CD4-positive, alpha-beta T cell (primary cell): ENCODE measurements at regions not wholly inside any gene's neighbourhood (a gene's known extent, or its start where the extent isn't known, plus 50 kb on each side); places are given as distances from the start of the nearest gene placed in this dataset.

Experiments
- ATAC-seq: fragments of 200-7000 bp; cut with Tn5 transposase; one replicate; pipeline ENCODE4 v1.10.0; 2022; ENCODE audit warnings: mild to moderate bottlenecking; ENCODE audit not compliant: poor library complexity
- CTCF ChIA-PET: fragments of 350-600 bp; sonication (Branson Sonifier 250); formaldehyde crosslinking; loops from one replicate; lab custom pipeline; 2021; ENCODE audit warnings: antibody characterized with exemption, inconsistent platforms; lab: Charles Lee
- POLR2A ChIA-PET: fragments of 350-600 bp; sonication (Branson Sonifier 250); formaldehyde crosslinking; loops from one replicate; lab custom pipeline; 2021; ENCODE audit warnings: antibody characterized with exemption, inconsistent platforms; lab: Charles Lee
- DNase-seq, 14 experiments: peaks; one replicate each; pipeline ENCODE4 v3.0.0-alpha.2; 2013 to 2020; ENCODE audit warnings: mixed read lengths in 2 of 14
- H3K27ac ChIP-seq, 2 donors: one replicate each; pipeline versions ENCODE4 v1.5.1 to v1.7.0; 2013; ENCODE audit warnings: low read length in 2 of 2, low read depth in 1 of 2, mild to moderate bottlenecking in 1 of 2
- H3K27me3 ChIP-seq, 2 experiments: 1 replicate in 1 of 2; 2 replicates in 1 of 2; pipeline versions ENCODE4 v1.6.1 to v1.7.0; 2013; ENCODE audit warnings: low read length in 2 of 2, control low read depth in 1 of 2, mild to moderate bottlenecking in 1 of 2, moderate library complexity in 1 of 2; ENCODE audit not compliant: insufficient read depth in 2 of 2, control insufficient read depth in 1 of 2
- H3K36me3 ChIP-seq: one replicate; pipeline ENCODE4 v1.6.1; 2013; ENCODE audit warnings: low read length, control low read depth; ENCODE audit not compliant: insufficient read depth
- H3K4me1 ChIP-seq: one replicate; pipeline ENCODE4 v1.6.1; 2013; ENCODE audit warnings: low read length, control low read depth; ENCODE audit not compliant: insufficient read depth
- H3K4me3 ChIP-seq: one replicate; pipeline ENCODE4 v1.5.1; 2013; ENCODE audit warnings: mild to moderate bottlenecking, low read length, moderate library complexity
- H3K9me3 ChIP-seq, 2 experiments: 1 replicate in 1 of 2; 2 replicates in 1 of 2; pipeline versions ENCODE4 v1.6.1 to v1.7.0; 2013; ENCODE audit warnings: low read length in 2 of 2, mild to moderate bottlenecking in 2 of 2, control low read depth in 1 of 2, moderate library complexity in 1 of 2; ENCODE audit not compliant: control insufficient read depth in 1 of 2, insufficient read depth in 1 of 2
- H3K27ac Mint-ChIP-seq: one replicate; pipeline ENCODE4 v1.8.0; 2020; ENCODE audit warnings: mixed read lengths
- H3K27me3 Mint-ChIP-seq: one replicate; pipeline ENCODE4 v1.8.0; 2021; ENCODE audit warnings: mixed read lengths
- H3K36me3 Mint-ChIP-seq: one replicate; pipeline ENCODE4 v1.8.0; 2021; ENCODE audit warnings: low read depth, mixed read lengths
- H3K4me1 Mint-ChIP-seq: one replicate; pipeline ENCODE4 v1.8.0; 2021; ENCODE audit warnings: low read depth, mixed read lengths
- H3K4me3 Mint-ChIP-seq: one replicate; pipeline ENCODE4 v1.8.0; 2020; ENCODE audit warnings: mild to moderate bottlenecking, mixed read lengths
- H3K9me3 Mint-ChIP-seq: one replicate; pipeline ENCODE4 v1.8.0; 2020; ENCODE audit warnings: mixed read lengths
- intact Hi-C, 2 experiments: fragments of 100-400 bp; cut with DNase I in 1 of 2; cut with micrococcal nuclease in 1 of 2; formaldehyde crosslinking; loops; one replicate each; pipeline versions ENCODE4 v1.15.1 to v1.9.0; 2023 to 2025; cut with DNase I, micrococcal nuclease
- TF ChIP-seq, protein P1 (sequence below): fragments of 200-600 bp; IDR thresholded peaks from one replicate; pipeline ENCODE4 v1.8.0; 2022; ENCODE audit warnings: antibody characterized with exemption, mild to moderate bottlenecking

DNA sequence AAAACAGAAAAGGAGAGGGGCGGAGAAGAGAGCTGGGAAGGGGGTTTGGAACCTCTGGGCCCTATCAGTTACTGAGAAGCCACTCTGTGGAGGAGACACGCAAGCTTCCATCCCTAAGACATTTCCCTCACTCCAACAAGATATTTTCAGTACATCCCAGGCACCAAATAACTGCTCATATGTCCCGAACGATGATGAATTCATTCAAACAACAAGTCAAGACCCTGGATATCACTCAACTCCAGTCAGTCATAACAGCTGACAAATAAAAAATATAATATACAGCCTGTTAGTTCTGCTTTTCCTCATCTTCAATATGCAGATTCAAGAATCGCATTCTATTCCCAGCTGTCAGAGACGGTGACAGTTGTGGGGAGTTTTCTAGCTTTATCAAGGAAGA lies 104.0 kb upstream of the ZFHX3 start:
- Histone ChIP-seq H3K9me3 (peaks cover 0 to 4% of the 10 kb centered on the region in 2 experiments), H3K27me3 (peaks cover 0 to 5% of the 10 kb centered on the region in 2 experiments), H3K4me1 (no peaks in the 10 kb centered on the region), H3K4me3 (no peak overlapping the region), H3K36me3 (no peaks in the 10 kb centered on the region), H3K27ac (no peak overlapping the region)
- CTCF ChIA-PET: no interaction called here
- TF ChIP-seq, protein P1, sequence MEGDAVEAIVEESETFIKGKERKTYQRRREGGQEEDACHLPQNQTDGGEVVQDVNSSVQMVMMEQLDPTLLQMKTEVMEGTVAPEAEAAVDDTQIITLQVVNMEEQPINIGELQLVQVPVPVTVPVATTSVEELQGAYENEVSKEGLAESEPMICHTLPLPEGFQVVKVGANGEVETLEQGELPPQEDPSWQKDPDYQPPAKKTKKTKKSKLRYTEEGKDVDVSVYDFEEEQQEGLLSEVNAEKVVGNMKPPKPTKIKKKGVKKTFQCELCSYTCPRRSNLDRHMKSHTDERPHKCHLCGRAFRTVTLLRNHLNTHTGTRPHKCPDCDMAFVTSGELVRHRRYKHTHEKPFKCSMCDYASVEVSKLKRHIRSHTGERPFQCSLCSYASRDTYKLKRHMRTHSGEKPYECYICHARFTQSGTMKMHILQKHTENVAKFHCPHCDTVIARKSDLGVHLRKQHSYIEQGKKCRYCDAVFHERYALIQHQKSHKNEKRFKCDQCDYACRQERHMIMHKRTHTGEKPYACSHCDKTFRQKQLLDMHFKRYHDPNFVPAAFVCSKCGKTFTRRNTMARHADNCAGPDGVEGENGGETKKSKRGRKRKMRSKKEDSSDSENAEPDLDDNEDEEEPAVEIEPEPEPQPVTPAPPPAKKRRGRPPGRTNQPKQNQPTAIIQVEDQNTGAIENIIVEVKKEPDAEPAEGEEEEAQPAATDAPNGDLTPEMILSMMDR: no peak
- intact Hi-C loops: no loop called here
- DNase-seq: no peak
- ATAC-seq: no peak
- Mint-ChIP-seq H3K9me3 (no peaks in the 10 kb centered on the region), H3K4me3 (no peak overlapping the region), H3K36me3 (no peaks in the 10 kb centered on the region), H3K4me1 (no peaks in the 10 kb centered on the region), H3K27me3 (peaks cover 19% of the 10 kb centered on the region), H3K27ac (no peak overlapping the region)
- POLR2A ChIA-PET: no interaction called here

DNA sequence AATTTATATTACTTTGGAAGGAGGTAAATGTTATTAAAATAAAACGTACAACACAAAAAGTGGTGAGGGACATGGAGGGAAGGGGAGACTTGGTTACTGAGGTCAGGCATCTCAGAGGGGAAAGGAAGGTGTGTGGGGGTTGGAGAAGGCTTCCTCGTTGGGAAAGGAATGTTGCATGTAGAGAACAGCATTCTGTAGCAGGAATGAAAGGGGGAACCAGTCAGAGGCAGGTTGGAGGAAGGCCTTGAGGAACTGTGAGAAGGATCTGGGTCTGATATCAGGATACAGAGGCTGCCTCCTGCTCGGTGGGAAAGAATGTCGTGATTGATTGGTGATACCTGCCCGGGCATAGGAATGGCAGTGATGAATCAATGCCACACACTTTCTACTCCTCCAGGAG lies 103.3 kb upstream of the ZFHX3 start:
- H3K9me3 Mint-ChIP-seq: no peaks in the 10 kb centered on the region
- H3K36me3 Mint-ChIP-seq: no peaks in the 10 kb centered on the region
- no peaks in the 10 kb centered on the region for H3K4me1 Mint-ChIP-seq
- peaks cover 19% of the 10 kb centered on the region for H3K27me3 Mint-ChIP-seq
- ATAC-seq: no peak
- peaks cover 0 to 5% of the 10 kb centered on the region in 2 experiments for H3K27me3 ChIP-seq
- H3K36me3 ChIP-seq: no peaks in the 10 kb centered on the region
- no peak overlapping the region for H3K27ac Mint-ChIP-seq
- H3K4me3 ChIP-seq: no peak overlapping the region
- no peak for DNase-seq
- ChIA-PET CTCF (no interaction called here), POLR2A (no interaction called here)
- H3K4me3 Mint-ChIP-seq: no peak overlapping the region
- intact Hi-C loops: no loop called here
- TF ChIP-seq, protein P1: no peak
- no peak overlapping the region for H3K27ac ChIP-seq
- peaks cover 0 to 8% of the 10 kb centered on the region in 2 experiments for H3K9me3 ChIP-seq
- no peaks in the 10 kb centered on the region for H3K4me1 ChIP-seq

DNA sequence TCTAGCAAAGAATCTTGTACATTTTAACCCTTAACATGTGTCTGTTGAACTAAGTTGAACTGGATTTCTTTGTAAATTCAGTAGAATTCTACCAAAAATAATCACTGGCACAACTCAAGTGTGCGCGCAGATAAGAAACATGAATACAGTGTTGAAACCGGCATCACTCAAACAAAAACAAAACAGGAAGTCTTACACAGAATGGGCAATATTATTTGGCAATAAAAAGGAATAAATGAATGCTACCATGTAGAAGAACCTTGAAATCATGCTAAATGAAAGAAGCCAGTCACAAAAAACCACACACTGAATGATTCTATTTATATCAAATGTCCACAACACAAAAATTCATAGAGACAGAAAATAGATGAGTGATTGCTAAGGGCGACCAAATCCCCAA lies 102.9 kb upstream of the ZFHX3 start:
- ATAC-seq: no peak
- intact Hi-C loops: no loop called here

More for the DNA sequence above, 102.9 kb upstream of the ZFHX3 start:
- H3K4me3 ChIP-seq: no peak overlapping the region
- no peaks in the 10 kb centered on the region for H3K36me3 Mint-ChIP-seq
- H3K9me3 Mint-ChIP-seq: no peaks in the 10 kb centered on the region
- TF ChIP-seq, protein P1: no peak
- no peak overlapping the region for H3K27ac Mint-ChIP-seq
- H3K4me3 Mint-ChIP-seq: no peak overlapping the region
- no peaks in the 10 kb centered on the region for H3K4me1 ChIP-seq
- ChIA-PET CTCF (no interaction called here), POLR2A (no interaction called here)
- peaks cover 19% of the 10 kb centered on the region for H3K27me3 Mint-ChIP-seq
- H3K9me3 ChIP-seq: peaks cover 0 to 8% of the 10 kb centered on the region in 2 experiments
- no peak for DNase-seq
- peaks cover 0 to 5% of the 10 kb centered on the region in 2 experiments for H3K27me3 ChIP-seq
- no peaks in the 10 kb centered on the region for H3K4me1 Mint-ChIP-seq
- no peaks in the 10 kb centered on the region for H3K36me3 ChIP-seq
- no peak overlapping the region for H3K27ac ChIP-seq
